Stimulated activated CD4-positive, alpha-beta T cell treated with anti-CD3 and anti-CD28 coated beads, TNF-alpha, amount 100 ng/mL, for 24 hours (primary cell): ENCODE measurements at regions not wholly inside any gene's neighbourhood (a gene's known extent, or its start where the extent isn't known, plus 50 kb on each side); places are given as distances from the start of the nearest gene placed in this dataset.
"Not testable (repeated sequence)": the region's sequence is repeated elsewhere in the genome, so short reads cannot be mapped to it uniquely, and the experiment has no call there.

Source experiments
- DNase-seq, 3 experiments: peaks; one replicate each; pipeline ENCODE4 v3.0.0-alpha.2; 2020; ENCODE audit warnings: low read depth in 3 of 3

DNA sequence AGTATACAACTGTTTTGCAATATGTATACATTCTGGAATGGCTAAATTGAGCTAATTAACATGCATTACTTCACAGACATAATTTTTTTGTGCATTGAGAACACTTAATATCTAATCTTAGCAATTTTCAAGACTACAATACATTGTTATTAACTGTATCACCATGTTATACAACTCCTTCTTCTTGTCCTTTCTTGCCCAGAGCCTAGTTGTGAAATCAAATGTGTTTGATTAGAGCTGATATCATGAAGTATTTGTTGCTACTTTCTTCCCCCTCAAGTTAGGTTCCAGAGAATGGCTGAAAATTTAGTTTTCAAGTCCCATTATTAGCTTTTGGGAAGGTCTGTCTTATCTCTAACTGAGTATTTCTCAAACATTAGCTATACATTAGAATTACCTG lies 607.8 kb downstream of the PSAT1 start:
- DNase-seq: no peak

- no peak for DNase-seq
Measured at GRCh38 chr9:78905387-78905786, 608.5 kb downstream of the PSAT1 start.

GRCh38 chr9:78905986-78906755 lies 609.2 kb downstream of the PSAT1 start:
- no peak for DNase-seq

DNA sequence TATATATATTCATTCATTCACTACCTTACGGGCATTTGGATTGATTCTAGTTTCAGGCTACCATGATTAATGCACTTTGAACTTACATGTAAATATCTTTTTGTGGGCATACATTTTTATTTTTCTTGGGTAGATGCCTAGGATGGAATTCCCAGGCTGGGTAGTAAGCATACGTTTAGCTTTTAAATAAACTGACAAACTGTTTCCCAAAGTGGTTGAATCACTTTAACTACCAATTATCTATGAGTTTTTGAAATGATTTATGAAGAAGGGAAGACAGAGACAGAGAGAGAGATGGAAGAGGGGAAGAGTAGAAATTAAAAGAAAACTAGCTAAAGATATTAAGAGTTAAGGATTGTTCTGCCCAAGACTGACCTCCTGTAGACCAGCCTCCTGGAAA lies 612.6 kb downstream of the PSAT1 start:
- no peak for DNase-seq

DNA sequence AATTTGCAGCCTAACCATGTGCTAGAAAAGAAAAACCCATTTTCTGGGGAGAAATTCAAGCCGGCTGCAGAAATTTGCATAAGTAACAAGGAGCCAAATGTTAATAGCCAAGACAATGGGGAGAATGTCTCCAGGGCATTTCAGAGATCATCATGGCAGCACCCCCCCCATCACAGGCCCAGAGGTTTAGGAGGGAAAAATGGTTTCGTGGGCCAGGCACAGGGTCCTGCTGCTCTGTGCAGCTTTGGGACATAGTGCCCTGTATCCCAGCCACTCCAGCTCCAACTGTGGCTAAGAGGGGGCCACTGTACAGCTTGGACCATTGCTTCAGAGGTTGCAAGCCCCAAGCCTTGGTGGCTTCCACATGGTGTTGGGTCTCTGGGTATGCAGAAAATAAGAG lies 620.0 kb downstream of the PSAT1 start:
- DNase-seq: not testable (repeated sequence)

GRCh38 chr9:78918976-78919375 lies 622.1 kb downstream of the PSAT1 start:
- DNase-seq: no peak

DNA sequence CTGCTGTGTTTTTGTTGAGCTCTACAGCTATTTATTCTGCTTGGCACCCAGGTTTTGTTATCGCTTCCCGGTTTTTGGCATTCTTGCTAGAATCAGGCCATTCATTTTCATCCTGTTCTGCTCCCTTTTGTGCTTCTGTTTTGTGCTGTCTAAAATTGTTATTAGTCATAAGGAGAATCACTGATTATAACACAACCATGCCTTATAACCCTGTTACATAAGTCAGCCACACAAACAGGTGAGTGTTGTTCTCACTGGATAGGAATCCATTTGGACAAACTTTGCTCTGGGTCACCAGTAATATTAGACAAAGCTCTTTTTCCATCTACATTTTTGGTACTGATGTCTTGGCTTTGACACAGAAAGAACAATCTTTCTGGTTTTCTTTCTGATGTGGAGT lies 622.8 kb downstream of the PSAT1 start:
- DNase-seq: no peak

- no peak for DNase-seq
Measured at GRCh38 chr9:78921341-78921740, 624.4 kb downstream of the PSAT1 start.

GRCh38 chr9:78923966-78924659 lies 627.2 kb downstream of the PSAT1 start:
- no peak for DNase-seq

GRCh38 chr9:78927099-78927940 lies 630.4 kb downstream of the PSAT1 start:
- DNase-seq: no peak

DNA sequence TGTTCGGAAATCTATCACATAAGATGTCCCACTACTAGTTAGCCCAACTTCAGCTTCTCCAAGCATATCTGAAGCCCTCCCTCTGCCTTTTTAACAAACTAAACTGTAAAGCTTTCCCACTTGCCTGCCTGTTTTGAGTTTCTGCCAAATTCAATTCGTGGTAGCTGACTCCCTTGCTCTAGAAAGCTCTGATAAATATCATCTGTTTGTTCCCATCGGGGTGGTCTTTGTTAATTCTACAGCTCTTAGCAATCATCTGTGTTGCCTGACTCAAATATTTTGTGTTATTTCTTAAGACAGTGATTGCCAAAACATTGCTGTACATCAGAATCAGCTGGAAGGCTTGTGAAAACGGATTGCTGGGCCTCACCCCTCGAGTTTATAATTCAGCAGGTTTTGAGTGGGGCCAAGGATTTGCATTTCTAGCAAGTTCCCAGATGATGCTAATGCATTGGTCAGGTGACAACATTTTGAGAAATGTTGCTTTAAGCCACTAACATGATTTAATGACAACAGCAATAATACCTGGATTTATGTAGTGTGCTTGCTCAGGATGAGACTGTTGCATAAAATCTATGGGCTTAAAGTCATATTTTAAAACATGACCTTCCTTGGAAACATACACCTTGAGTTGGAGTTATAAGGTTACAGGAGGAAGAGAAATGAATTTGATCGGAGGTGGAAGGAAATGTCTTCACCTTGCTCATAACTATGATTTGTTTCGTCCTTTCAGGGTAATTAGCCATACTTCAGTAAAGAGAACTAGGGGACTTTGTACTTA lies 631.9 kb downstream of the PSAT1 start:
- no peak for DNase-seq

DNA sequence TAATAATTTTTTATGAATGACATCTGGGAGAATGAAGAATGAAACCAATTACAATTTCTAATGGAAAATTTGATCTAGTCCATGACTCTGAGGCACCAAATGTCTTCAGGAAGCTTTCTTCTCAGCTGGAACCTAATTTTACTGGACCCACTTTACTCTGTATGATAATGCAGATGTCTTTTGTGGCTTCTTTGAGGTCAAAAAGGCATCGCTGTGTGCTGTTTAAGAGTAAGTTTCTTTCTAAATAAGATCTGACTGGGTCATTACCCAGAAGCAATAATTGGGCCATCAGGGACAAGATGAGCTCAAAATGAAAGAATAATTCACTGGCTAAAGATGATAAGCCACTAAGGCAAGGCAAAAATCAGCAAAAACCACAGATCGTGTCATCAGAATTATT lies 633.4 kb downstream of the PSAT1 start:
- no peak for DNase-seq

DNA sequence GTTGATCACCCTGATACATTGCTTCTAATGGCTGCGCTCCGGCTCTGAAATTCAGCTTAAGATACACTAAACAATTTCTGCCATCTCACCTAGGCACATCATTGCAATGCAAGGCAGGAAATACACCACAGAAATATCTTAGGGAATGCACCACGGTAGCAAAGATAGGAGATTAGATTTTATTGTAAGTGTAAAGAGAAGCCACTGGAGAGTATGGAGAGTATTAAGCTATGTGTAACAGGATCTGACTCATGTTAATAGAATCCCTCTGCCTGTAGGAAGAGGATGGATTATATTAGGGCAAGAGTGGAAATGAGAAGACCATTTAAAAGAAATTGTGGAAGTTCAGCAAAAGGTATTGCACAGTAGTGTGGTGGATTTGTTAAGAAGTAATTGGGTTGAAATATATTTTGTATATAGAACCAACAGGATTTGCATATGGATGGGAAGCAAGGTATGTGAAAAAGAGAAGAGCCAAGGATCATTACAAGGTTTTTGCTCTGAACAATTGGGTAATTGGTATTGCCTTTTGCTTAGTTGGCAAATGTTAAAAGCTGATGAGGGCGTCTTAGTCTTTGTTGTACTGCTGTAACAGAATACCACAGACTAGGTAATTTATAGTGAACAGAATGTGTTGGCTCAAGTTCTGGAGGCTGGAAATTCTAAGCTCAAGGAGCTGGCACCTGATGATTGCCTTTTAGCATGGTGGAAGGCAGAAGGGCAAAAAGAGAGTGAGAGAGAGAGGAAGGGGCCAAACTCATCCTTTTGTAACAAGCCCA lies 636.1 kb downstream of the PSAT1 start:
- no peak for DNase-seq

DNA sequence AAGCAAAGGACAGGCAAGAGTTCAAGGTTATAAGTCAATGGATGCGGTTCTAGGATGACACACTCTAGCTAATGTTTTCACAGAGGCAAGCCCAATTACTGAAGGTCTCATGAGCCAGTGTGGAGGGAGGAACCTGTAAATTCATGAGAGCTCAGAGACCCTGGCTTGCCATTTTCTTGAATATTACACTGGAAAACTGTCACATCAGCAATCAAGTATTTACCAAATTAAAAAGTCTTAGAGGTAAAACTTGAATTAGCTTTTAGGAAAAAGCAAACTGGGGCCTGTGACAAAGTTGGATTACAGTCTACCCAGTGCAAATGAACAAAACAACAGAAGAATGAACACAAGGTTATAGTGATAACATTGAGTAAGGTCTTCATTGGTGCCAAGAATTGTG lies 636.9 kb upstream of the TLE4 start:
- no peak for DNase-seq

GRCh38 chr9:78938821-78939220 lies 632.9 kb upstream of the TLE4 start:
- no peak for DNase-seq

GRCh38 chr9:78939311-78940065 lies 632.3 kb upstream of the TLE4 start:
- no peak for DNase-seq

GRCh38 chr9:78940121-78940855 lies 631.5 kb upstream of the TLE4 start:
- no peak for DNase-seq

DNA sequence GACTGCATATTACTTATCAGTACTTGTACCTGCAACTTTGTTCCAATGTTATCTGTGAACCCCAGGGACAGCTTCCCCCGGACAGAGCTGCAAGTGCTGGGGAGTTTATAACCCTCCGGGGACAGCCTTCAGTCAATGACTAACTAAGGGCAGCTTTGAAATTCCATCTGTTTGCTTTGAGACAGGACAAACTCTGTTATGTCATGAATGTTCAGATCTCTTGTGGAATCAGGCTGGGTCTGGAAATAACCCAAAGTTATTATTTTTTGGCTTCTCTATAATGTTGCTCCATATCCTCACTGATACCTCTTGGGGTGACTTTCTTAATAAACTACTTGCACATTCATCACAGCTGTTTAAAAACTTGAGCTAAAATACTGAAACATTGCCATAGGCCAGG lies 617.5 kb upstream of the TLE4 start:
- DNase-seq: no peak

DNA sequence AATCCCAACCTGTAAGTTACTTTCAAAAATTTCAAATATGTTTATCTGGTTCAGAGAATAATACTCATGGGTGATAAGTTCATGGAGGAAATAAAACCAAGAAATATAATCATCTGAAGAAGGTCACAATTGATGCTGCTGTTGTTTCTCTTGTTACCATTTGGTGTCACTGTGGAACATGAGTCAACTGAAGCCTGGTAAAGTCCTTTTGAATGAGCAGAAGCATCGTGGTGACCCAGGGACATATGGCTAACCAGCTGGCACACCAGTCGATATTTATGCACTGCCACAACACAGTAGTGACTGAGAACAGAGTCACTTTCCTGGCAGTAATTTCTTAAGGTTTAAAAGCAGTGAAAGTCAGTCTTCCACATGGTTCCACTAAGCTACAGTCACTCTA lies 612.9 kb upstream of the TLE4 start:
- no peak for DNase-seq

DNA sequence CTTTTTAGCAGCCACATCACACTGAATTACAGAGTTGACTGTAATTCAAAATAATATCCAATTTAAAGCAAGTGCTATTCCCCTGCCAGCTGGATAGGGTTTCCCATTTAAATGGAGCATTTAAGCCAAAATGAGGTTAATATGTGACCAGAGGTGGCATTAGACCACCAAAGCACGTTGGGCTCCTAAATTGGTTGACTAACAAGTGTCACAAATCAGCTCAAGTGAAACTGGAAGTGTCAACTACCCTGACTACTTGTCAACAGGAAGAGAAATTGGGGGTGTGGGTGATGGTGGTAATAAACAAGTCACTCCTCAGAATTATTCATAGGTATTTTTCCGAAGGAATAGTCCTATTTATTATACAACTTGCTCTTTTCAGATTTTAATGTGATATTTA lies 609.6 kb upstream of the TLE4 start:
- no peak for DNase-seq
